ENCODE measurements at regions not wholly inside any gene's neighbourhood (a gene's known extent, or its start where the extent isn't known, plus 50 kb on each side); places are given as distances from the start of the nearest gene placed in this dataset.

DNA sequence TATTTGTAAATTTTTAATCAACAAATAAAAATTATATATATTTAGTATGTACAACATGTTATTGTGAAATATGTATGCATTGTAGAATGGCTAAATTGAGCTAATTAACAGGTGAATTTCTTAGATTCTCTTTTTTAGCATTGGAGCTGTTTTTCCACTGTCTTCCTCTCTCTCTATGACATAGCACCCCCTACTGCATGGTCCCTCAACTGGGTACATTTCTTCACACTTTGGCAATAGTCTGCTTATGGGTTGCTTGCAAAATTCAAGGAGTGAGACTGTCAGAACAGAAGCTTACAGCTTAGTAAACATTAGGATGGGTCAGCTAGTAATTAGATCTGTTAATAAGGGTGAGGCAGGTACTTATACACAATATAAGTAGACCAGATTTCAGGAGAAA is 658.5 kb upstream of the MGAT4C start:
- Histone ChIP-seq H3K4me3 (ENCODE audit: low read depth, low read length) (no peak overlapping the region), H3K9ac (ENCODE audit: low read depth, low read length) (no peak overlapping the region), H3K4me1 (ENCODE audit: control insufficient read depth, insufficient read depth, low read length) (0 out of 2 replicates have a peak, but pooled peaks cover 4% of the 10 kb centered on the region), H3K36me3 (ENCODE audit: control insufficient read depth, insufficient read depth, low read length) (no peaks in the 10 kb centered on the region), H3K9me3 (ENCODE audit: control insufficient read depth, insufficient read depth, low read length) (peaks cover 9% of the 10 kb centered on the region), H3K27me3 (ENCODE audit: control insufficient read depth, insufficient read depth, low read length) (no peaks in the 10 kb centered on the region), H3K27ac (ENCODE audit: low read depth, low read length) (no peak overlapping the region)

DNA sequence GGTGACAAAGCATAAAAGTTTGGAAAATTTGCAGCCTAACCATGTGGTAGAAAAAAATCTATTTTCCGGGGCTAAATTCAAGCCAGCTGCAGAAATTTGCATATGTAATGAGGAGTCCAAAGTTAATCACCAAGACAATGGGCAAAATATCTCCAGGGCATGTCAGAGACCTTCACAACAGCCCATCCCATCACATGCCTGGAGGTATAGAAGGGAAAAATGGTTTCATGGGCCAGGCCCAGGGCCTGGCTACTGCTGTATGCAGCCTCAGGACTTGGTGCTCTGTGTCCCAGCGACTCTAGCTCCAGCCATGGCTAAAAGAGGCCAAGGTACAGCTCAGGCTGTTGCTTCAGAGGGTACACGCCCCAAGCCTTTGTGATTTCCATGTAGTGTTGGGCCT is 655.8 kb upstream of the MGAT4C start:
- Histone ChIP-seq H3K4me1 (ENCODE audit: control insufficient read depth, insufficient read depth, low read length) (0 out of 2 replicates have a peak, but pooled peaks cover 4% of the 10 kb centered on the region), H3K27me3 (ENCODE audit: control insufficient read depth, insufficient read depth, low read length) (no peaks in the 10 kb centered on the region), H3K9ac (ENCODE audit: low read depth, low read length) (no peak overlapping the region), H3K36me3 (ENCODE audit: control insufficient read depth, insufficient read depth, low read length) (no peaks in the 10 kb centered on the region), H3K27ac (ENCODE audit: low read depth, low read length) (no peak overlapping the region), H3K4me3 (ENCODE audit: low read depth, low read length) (no peak overlapping the region), H3K9me3 (ENCODE audit: control insufficient read depth, insufficient read depth, low read length) (peaks cover 9% of the 10 kb centered on the region)

DNA sequence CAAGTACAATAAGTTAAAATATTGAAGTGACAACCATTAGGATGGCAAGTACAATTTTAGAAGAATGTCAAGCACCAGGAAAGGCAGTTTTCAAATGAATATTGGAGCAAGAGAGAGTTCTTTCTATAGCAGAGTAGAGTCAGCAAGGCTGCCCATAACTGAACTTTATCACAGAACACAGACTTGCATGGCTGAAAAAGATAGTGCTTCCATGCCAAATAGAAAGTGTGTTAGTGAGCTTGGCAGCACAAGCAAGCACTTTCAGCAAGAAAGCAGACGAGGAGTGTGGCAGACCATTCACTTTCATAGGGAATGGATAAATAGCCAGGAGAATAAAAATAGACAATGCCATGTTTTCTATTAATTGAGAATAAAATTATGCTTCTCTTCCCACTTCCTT is 647.0 kb upstream of the MGAT4C start:
- Histone ChIP-seq H3K4me3 (ENCODE audit: low read depth, low read length) (no peak overlapping the region), H3K27me3 (ENCODE audit: control insufficient read depth, insufficient read depth, low read length) (no peaks in the 10 kb centered on the region), H3K27ac (ENCODE audit: low read depth, low read length) (no peak overlapping the region), H3K36me3 (ENCODE audit: control insufficient read depth, insufficient read depth, low read length) (no peaks in the 10 kb centered on the region), H3K9ac (ENCODE audit: low read depth, low read length) (no peak overlapping the region), H3K9me3 (ENCODE audit: control insufficient read depth, insufficient read depth, low read length) (no peaks in the 10 kb centered on the region), H3K4me1 (ENCODE audit: control insufficient read depth, insufficient read depth, low read length) (no peaks in the 10 kb centered on the region)

DNA sequence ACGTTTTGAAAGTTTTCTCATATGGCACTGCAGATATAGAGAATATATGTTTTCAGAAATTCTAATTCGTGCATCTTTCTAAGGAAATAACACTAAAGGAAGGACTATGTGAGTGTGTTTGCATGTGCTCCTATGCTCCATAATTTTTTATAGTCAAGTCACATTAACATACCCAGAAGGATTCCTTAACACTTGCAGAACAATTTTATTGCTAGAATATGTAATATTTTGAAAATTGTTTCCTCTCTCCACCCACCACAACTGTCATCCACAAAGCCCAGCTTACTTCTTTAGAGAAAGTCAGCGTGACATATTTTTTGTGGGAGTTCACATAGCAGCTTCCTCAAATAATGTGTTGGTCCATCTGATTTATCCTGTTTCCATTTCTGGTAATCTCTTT is 604.6 kb upstream of the MGAT4C start:
- no peaks in the 10 kb centered on the region for H3K9me3 ChIP-seq (ENCODE audit: control insufficient read depth, insufficient read depth, low read length)
- no peaks in the 10 kb centered on the region for H3K4me1 ChIP-seq (ENCODE audit: control insufficient read depth, insufficient read depth, low read length)
- H3K27me3 ChIP-seq (ENCODE audit: control insufficient read depth, insufficient read depth, low read length) = no peaks in the 10 kb centered on the region
- H3K36me3 ChIP-seq (ENCODE audit: control insufficient read depth, insufficient read depth, low read length) = no peaks in the 10 kb centered on the region
- H3K9ac ChIP-seq (ENCODE audit: low read depth, low read length) = no peak overlapping the region
- no peak overlapping the region for H3K27ac ChIP-seq (ENCODE audit: low read depth, low read length)
- H3K4me3 ChIP-seq (ENCODE audit: low read depth, low read length) = no peak overlapping the region

DNA sequence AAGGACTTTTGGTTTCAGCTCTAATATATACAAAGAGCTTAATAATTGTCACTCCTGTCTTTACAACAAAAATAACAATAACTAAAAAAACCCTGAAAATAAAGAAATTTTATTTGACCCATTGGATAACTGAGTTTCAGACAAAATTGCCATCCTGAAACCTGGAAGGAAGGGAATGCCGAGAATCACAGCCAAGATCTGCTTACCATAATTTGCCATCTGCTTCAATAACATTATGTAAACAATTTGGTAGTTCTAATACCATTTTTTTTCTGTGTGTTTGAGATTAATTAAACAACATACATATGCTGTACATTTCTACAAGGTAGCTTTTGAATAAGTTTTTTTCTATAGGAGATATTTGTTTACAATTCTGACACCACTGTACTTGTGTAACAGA is 596.3 kb upstream of the MGAT4C start:
- no peak overlapping the region for H3K4me3 ChIP-seq (ENCODE audit: low read depth, low read length)

DNA sequence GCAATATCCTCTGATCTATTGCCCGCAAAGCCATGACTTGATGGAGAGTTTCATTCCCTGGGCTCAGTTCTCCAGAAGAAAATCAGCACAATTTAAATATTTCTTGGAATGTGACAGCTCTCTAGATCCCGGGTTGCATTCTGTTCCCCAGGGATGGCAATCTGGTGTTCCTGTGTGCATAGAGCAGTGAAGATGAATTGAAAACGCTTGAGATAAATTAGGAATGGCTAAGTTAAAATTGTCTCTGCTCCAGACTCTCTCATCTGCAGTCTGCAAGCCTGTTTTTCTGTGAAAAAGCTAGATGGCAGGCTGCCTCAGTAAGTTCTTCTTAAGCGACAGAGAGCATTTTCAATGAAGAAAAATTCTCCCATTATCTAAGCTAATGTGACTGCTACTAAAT is 582.5 kb upstream of the MGAT4C start:
- Histone ChIP-seq H3K9me3 (ENCODE audit: control insufficient read depth, insufficient read depth, low read length) (no peaks in the 10 kb centered on the region), H3K36me3 (ENCODE audit: control insufficient read depth, insufficient read depth, low read length) (no peaks in the 10 kb centered on the region), H3K9ac (ENCODE audit: low read depth, low read length) (no peak overlapping the region), H3K4me1 (ENCODE audit: control insufficient read depth, insufficient read depth, low read length) (peaks cover 28% of the 10 kb centered on the region), H3K4me3 (ENCODE audit: low read depth, low read length) (no peak overlapping the region), H3K27ac (ENCODE audit: low read depth, low read length) (no peak overlapping the region), H3K27me3 (ENCODE audit: control insufficient read depth, insufficient read depth, low read length) (no peaks in the 10 kb centered on the region)

More for the DNA sequence above, 596.3 kb upstream of the MGAT4C start:
- H3K27me3 ChIP-seq (ENCODE audit: control insufficient read depth, insufficient read depth, low read length) = no peaks in the 10 kb centered on the region
- H3K9ac ChIP-seq (ENCODE audit: low read depth, low read length) = no peak overlapping the region
- no peaks in the 10 kb centered on the region for H3K9me3 ChIP-seq (ENCODE audit: control insufficient read depth, insufficient read depth, low read length)
- no peak overlapping the region for H3K27ac ChIP-seq (ENCODE audit: low read depth, low read length)
- no peaks in the 10 kb centered on the region for H3K36me3 ChIP-seq (ENCODE audit: control insufficient read depth, insufficient read depth, low read length)
- H3K4me1 ChIP-seq (ENCODE audit: control insufficient read depth, insufficient read depth, low read length) = no peaks in the 10 kb centered on the region

DNA sequence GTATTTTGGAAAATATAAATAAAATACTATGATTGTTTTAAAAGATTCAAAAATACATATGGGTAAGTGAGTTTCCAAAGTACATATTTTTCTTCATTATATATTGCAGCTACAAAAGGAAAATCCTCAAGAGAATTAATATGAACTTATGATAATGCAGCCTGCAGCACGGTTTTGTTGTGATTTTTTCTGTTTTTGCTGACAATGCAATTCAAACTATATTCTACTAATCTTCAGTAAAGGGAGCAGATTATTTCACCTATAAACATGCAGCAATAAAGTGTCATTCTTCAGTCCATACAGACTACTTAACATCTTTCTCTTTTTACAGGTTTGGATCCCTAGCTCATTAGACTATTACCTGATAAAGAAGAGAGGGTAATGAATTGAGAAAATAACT is 582.1 kb upstream of the MGAT4C start:
- Histone ChIP-seq H3K9me3 (ENCODE audit: control insufficient read depth, insufficient read depth, low read length) (no peaks in the 10 kb centered on the region), H3K27ac (ENCODE audit: low read depth, low read length) (no peak overlapping the region), H3K4me3 (ENCODE audit: low read depth, low read length) (no peak overlapping the region), H3K9ac (ENCODE audit: low read depth, low read length) (no peak overlapping the region), H3K4me1 (ENCODE audit: control insufficient read depth, insufficient read depth, low read length) (peaks cover 28% of the 10 kb centered on the region), H3K27me3 (ENCODE audit: control insufficient read depth, insufficient read depth, low read length) (no peaks in the 10 kb centered on the region), H3K36me3 (ENCODE audit: control insufficient read depth, insufficient read depth, low read length) (no peaks in the 10 kb centered on the region)

DNA sequence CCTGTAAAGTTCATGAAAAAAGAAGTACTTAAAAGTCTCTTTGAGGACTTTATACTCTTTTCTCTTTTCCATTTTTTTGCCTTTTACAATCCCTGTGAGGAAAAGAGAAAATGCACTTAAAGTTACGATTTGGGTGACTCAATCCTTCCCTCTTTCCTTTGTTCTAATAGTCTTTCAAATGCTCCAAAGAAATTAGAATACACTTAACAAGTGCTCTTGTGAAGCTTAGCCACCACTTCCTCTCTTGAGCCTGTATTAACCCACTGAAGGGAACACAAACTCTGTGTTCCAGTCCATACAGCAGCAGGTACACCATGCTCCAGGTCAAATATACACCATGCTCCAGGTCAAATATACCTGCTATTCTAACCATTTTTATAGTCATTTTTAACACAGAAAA is 581.1 kb upstream of the MGAT4C start:
- H3K9ac ChIP-seq (ENCODE audit: low read depth, low read length) = peak overlapping the region; percentile 68; the same call in 1 of the 2 replicates
- peak overlapping the region; percentile 12; the same call in 1 of the 2 replicates for H3K4me3 ChIP-seq (ENCODE audit: low read depth, low read length)
- H3K27ac ChIP-seq (ENCODE audit: low read depth, low read length) = peak overlapping the region; percentile 88
- H3K9me3 ChIP-seq (ENCODE audit: control insufficient read depth, insufficient read depth, low read length) = no peaks in the 10 kb centered on the region
- peaks cover 28% of the 10 kb centered on the region for H3K4me1 ChIP-seq (ENCODE audit: control insufficient read depth, insufficient read depth, low read length)
- H3K36me3 ChIP-seq (ENCODE audit: control insufficient read depth, insufficient read depth, low read length) = no peaks in the 10 kb centered on the region
- H3K27me3 ChIP-seq (ENCODE audit: control insufficient read depth, insufficient read depth, low read length) = no peaks in the 10 kb centered on the region

DNA sequence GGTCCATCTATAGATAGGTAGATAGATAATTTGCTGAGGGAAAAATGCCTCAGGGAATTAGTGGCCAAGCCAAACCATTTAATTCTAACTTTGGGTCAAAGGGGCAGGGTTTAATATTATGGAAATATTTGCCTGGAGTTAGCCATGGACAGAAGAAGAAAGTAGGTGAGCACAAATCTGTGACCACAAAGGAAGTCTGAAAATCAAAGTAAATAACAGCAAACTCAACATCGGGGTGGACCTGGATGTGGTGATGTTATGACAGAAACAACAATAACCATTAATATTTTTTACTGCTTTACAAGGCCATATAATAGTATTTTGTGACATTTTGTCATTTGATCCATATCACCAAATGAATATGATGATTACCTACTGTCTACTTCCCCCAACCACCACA is 578.0 kb upstream of the MGAT4C start:
- Histone ChIP-seq H3K4me3 (ENCODE audit: low read depth, low read length) (no peak overlapping the region), H3K4me1 (ENCODE audit: control insufficient read depth, insufficient read depth, low read length) (peaks cover 28% of the 10 kb centered on the region), H3K9me3 (ENCODE audit: control insufficient read depth, insufficient read depth, low read length) (no peaks in the 10 kb centered on the region), H3K27me3 (ENCODE audit: control insufficient read depth, insufficient read depth, low read length) (no peaks in the 10 kb centered on the region), H3K36me3 (ENCODE audit: control insufficient read depth, insufficient read depth, low read length) (no peaks in the 10 kb centered on the region), H3K9ac (ENCODE audit: low read depth, low read length) (no peak overlapping the region), H3K27ac (ENCODE audit: low read depth, low read length) (no peak overlapping the region)

DNA sequence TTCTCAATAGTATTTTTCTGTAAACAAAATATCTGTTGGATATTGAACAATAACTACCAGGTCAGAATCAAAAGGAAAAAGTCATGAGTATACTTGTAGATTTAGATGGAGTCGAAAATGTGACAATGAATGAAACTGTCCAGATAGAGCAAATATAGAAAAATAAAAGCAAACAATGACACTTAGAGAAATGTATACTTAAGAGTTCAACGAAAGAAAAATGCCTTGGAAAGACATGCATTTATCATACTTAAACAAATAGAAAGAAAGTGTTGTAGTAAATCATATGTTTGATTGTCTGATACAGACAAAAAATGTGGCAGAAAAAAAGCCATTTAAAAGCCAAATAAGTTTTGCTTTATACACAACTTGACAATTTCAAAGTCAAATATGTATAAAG is 571.2 kb upstream of the MGAT4C start:
- Histone ChIP-seq H3K36me3 (ENCODE audit: control insufficient read depth, insufficient read depth, low read length) (no peaks in the 10 kb centered on the region), H3K27me3 (ENCODE audit: control insufficient read depth, insufficient read depth, low read length) (no peaks in the 10 kb centered on the region), H3K9me3 (ENCODE audit: control insufficient read depth, insufficient read depth, low read length) (no peaks in the 10 kb centered on the region), H3K9ac (ENCODE audit: low read depth, low read length) (no peak overlapping the region), H3K27ac (ENCODE audit: low read depth, low read length) (no peak overlapping the region), H3K4me3 (ENCODE audit: low read depth, low read length) (no peak overlapping the region), H3K4me1 (ENCODE audit: control insufficient read depth, insufficient read depth, low read length) (no peaks in the 10 kb centered on the region)

DNA sequence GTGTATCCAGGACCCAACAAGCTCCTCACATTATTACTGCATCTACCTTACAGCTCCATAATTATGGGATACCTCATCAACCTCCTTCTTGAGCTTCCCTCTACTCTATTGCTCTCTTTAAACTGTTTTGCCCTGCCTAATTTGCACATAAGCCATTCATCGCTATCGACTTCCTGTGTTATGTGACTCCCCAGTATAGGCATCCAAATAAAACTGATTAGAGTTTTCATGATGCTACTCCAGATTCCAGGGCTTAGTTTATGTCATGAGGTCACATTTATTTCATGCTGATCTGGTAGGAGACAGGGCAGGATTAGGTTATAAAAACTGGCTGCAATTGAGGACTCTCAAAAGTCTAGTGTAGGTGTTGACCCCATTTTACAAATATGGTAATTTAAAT is 569.9 kb upstream of the MGAT4C start:
- H3K27me3 ChIP-seq (ENCODE audit: control insufficient read depth, insufficient read depth, low read length) = no peaks in the 10 kb centered on the region
- H3K27ac ChIP-seq (ENCODE audit: low read depth, low read length) = no peak overlapping the region
- H3K9me3 ChIP-seq (ENCODE audit: control insufficient read depth, insufficient read depth, low read length) = no peaks in the 10 kb centered on the region
- H3K9ac ChIP-seq (ENCODE audit: low read depth, low read length) = no peak overlapping the region
- no peak overlapping the region for H3K4me3 ChIP-seq (ENCODE audit: low read depth, low read length)
- H3K4me1 ChIP-seq (ENCODE audit: control insufficient read depth, insufficient read depth, low read length) = no peaks in the 10 kb centered on the region
- no peaks in the 10 kb centered on the region for H3K36me3 ChIP-seq (ENCODE audit: control insufficient read depth, insufficient read depth, low read length)

DNA sequence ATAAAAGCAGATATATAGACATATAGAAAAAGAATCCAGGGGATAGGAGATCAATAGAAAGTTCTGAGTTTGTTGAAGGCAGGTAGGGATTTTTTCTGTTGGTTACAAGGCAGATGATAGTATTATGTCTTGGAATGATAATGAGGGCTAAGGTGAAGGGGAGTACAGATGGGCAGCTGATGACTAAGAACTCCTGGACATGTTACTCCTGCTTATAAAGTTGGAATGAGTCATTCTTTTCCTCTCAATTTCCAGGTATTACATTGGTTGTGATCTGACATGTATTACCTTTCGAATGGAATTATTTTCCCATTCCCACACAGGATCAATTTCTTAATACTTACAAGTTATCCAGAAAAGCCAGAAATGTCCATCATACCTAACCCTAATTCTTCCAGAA is 545.2 kb upstream of the MGAT4C start:
- H3K9me3 ChIP-seq (ENCODE audit: control insufficient read depth, insufficient read depth, low read length) = no peaks in the 10 kb centered on the region

More for the DNA sequence above, 545.2 kb upstream of the MGAT4C start:
- no peak overlapping the region for H3K9ac ChIP-seq (ENCODE audit: low read depth, low read length)
- H3K36me3 ChIP-seq (ENCODE audit: control insufficient read depth, insufficient read depth, low read length) = no peaks in the 10 kb centered on the region
- no peaks in the 10 kb centered on the region for H3K4me1 ChIP-seq (ENCODE audit: control insufficient read depth, insufficient read depth, low read length)
- H3K27me3 ChIP-seq (ENCODE audit: control insufficient read depth, insufficient read depth, low read length) = no peaks in the 10 kb centered on the region
- H3K4me3 ChIP-seq (ENCODE audit: low read depth, low read length) = no peak overlapping the region
- no peak overlapping the region for H3K27ac ChIP-seq (ENCODE audit: low read depth, low read length)
